GM12891 (cell line): ENCODE measurements at regions not wholly inside any gene's neighbourhood (a gene's known extent, or its start where the extent isn't known, plus 50 kb on each side); places are given as distances from the start of the nearest gene placed in this dataset.

Experiments used
- PAX5 ChIP-seq: IDR thresholded peaks from 2 replicates; pipeline ENCODE4 v1.6.1; 2011; ENCODE audit warnings: low read length, moderate library complexity, mild to moderate bottlenecking; ENCODE audit not compliant: insufficient read depth, severe bottlenecking
- POLR2A ChIP-seq: IDR thresholded peaks from 2 replicates; pipeline ENCODE4 v1.6.1; 2011; ENCODE audit warnings: low read depth, low read length, control low read depth
- POLR2AphosphoS5 ChIP-seq: IDR thresholded peaks from 2 replicates; pipeline ENCODE4 v1.6.1; 2011; ENCODE audit warnings: low read depth, low read length, control low read depth
- POU2F2 ChIP-seq: IDR thresholded peaks from 2 replicates; pipeline ENCODE4 v1.6.1; 2011; ENCODE audit warnings: low read depth, mild to moderate bottlenecking, control low read depth, low read length, moderate library complexity
- TAF1 ChIP-seq: IDR thresholded peaks from 2 replicates; pipeline ENCODE4 v1.6.1; 2011; ENCODE audit warnings: low read depth, low read length, control low read depth

DNA sequence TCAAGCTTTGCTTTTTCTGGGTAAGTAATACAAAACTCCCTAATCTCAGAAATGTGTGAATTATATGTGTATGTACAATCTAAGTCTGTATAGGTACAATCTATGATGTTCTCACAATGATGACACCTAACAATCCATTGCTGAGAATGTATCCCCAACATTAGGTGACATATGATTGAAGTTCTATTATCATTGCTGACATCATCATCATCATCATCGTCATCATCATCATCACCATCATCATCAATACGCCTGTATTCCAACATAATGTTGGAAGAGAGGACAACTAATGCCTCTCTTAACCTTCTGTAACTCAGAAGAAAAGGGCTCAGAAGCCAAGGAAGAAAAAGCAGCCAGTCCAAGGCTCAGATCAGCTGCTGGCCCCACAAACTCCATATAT lies 84.2 kb upstream of the FBXO11 start:
- TF ChIP-seq POLR2A (no peak), POLR2AphosphoS5 (no peak), TAF1 (no peak), POU2F2 (no peak), PAX5 (no peak)
